Keratinocyte (primary cell): ENCODE measurements at regions not wholly inside any gene's neighbourhood (a gene's known extent, or its start where the extent isn't known, plus 50 kb on each side); places are given as distances from the start of the nearest gene placed in this dataset.

ENCODE experiments used
- CTCF ChIP-seq, 3 experiments: IDR thresholded peaks in 1 of 3; conservative IDR thresholded peaks in 1 of 3; optimal IDR thresholded peaks in 1 of 3; 2 replicates in 2 of 3; 3 replicates in 1 of 3; pipeline versions ENCODE3 to v1.5.1; 2011; ENCODE audit warnings: low read length in 3 of 3, mild to moderate bottlenecking in 3 of 3, moderate library complexity in 2 of 3, control low read depth in 1 of 3, inconsistent platforms in 1 of 3; ENCODE audit not compliant: insufficient read depth in 2 of 3; ENCODE audit errors: extremely low read depth in 1 of 3
- EZH2 ChIP-seq: IDR thresholded peaks from one replicate; pipeline ENCODE4 v1.6.1; 2012; ENCODE audit warnings: inconsistent platforms, mild to moderate bottlenecking, low read length, moderate library complexity

GRCh38 chr2:2739231-2739795 is 408.2 kb upstream of the MYT1L start:
- TF ChIP-seq CTCF (optimal IDR thresholded peaks at IDR 0.05 in 1 of 3, IDR thresholded peaks at IDR 0.05 in 1 of 3, conservative IDR thresholded peaks at IDR 0.05 in 1 of 3; ENCODE audit: extremely low read depth in 1 of 3, insufficient read depth in 2 of 3, low read length in 3 of 3) (no peak), EZH2 (no peak)
